Lower lobe of right lung (tissue), 2 donors: ENCODE measurements at regions not wholly inside any gene's neighbourhood (a gene's known extent, or its start where the extent isn't known, plus 50 kb on each side); places are given as distances from the start of the nearest gene placed in this dataset.
A peak's percentile ranks its signal among the peaks of the same experiment; 100 is the strongest.

Source experiments
- ATAC-seq, 2 donors: fragments of 200-7000 bp; cut with Tn5 transposase; one replicate each; pipeline ENCODE4 v1.9.1; 2020 to 2022; ENCODE audit warnings: mild to moderate bottlenecking in 2 of 2, moderate library complexity in 2 of 2
- DNase-seq: peaks from one replicate; pipeline ENCODE4 v3.0.0-alpha.2; 2020
- H3K27ac ChIP-seq: fragments of 200-600 bp; one replicate; pipeline ENCODE4 v1.8.0; 2022
- H3K27me3 ChIP-seq: fragments of 200-600 bp; one replicate; pipeline ENCODE4 v1.8.0; 2022; ENCODE audit warnings: low read depth
- H3K36me3 ChIP-seq: fragments of 200-600 bp; one replicate; pipeline ENCODE4 v1.8.0; 2022; ENCODE audit warnings: mild to moderate bottlenecking
- H3K4me1 ChIP-seq: fragments of 200-600 bp; one replicate; pipeline ENCODE4 v1.8.0; 2022
- H3K4me3 ChIP-seq: fragments of 200-600 bp; one replicate; pipeline ENCODE4 v1.8.0; 2022; ENCODE audit warnings: mild to moderate bottlenecking
- H3K9me3 ChIP-seq: fragments of 200-600 bp; one replicate; pipeline ENCODE4 v1.8.0; 2022
- intact Hi-C: fragments of 100-400 bp; cut with DNase I; formaldehyde crosslinking; loops from one replicate; pipeline ENCODE4 v1.11.0; 2022
- TF ChIP-seq, protein P1 (sequence below): fragments of 200-600 bp; IDR thresholded peaks from one replicate; pipeline ENCODE4 v1.8.0; 2022; ENCODE audit warnings: antibody characterized with exemption, mild to moderate bottlenecking
- donor health status: DM: no; HTN: yes; CAD: no; lungs with severe emphysema.

DNA sequence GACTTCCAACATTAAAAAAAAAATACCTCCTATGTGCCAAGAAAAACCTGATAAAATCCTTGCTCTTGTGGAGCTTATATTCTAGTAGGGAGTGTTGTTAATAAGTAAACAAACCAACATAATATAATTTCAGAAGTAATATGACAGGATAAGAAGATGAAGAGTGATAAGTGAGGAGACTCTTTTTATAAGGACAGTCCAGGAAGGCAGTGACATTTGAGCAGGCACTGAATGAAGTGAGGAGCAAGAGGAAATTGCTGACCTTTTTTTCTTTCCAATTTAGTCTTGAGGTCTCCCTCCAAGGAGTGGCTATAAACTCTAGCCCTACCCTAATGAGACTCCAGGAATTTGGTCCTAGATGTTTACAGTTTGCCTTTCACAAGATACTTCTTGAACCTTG lies 715.7 kb downstream of the SLITRK1 start:
- H3K9me3 ChIP-seq = no peaks in the 10 kb centered on the region
- no peaks in the 10 kb centered on the region for H3K4me1 ChIP-seq
- no peak overlapping the region for H3K27ac ChIP-seq
- DNase-seq (no peak), ATAC-seq (no peak)
- H3K27me3 ChIP-seq = no peaks in the 10 kb centered on the region
- no peaks in the 10 kb centered on the region for H3K36me3 ChIP-seq
- intact Hi-C loops = no loop called here
- TF ChIP-seq, protein P1, sequence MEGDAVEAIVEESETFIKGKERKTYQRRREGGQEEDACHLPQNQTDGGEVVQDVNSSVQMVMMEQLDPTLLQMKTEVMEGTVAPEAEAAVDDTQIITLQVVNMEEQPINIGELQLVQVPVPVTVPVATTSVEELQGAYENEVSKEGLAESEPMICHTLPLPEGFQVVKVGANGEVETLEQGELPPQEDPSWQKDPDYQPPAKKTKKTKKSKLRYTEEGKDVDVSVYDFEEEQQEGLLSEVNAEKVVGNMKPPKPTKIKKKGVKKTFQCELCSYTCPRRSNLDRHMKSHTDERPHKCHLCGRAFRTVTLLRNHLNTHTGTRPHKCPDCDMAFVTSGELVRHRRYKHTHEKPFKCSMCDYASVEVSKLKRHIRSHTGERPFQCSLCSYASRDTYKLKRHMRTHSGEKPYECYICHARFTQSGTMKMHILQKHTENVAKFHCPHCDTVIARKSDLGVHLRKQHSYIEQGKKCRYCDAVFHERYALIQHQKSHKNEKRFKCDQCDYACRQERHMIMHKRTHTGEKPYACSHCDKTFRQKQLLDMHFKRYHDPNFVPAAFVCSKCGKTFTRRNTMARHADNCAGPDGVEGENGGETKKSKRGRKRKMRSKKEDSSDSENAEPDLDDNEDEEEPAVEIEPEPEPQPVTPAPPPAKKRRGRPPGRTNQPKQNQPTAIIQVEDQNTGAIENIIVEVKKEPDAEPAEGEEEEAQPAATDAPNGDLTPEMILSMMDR = no peak
- no peak overlapping the region for H3K4me3 ChIP-seq

DNA sequence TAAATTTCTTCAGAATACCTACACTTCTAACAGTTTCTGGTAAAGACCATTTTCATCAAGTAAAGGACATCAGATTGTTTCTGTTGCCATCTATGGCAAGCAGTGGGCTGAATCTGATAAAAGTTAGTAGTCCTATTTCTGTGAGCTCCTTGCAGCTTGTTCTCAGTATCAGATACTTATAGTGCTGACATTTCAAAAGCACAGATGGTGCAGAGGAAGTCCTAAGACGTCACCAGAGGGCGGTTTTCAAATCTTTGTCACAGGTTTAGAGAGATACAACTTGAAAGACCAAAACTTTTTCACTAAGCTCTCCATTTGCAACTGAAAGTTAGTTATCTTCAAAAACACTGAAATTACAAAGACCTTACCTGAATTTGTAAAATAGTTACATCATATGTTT lies 719.8 kb downstream of the SLITRK1 start:
- TF ChIP-seq, protein P1 = no peak
- Histone ChIP-seq H3K36me3 (no peaks in the 10 kb centered on the region), H3K9me3 (no peaks in the 10 kb centered on the region), H3K27ac (no peak overlapping the region), H3K27me3 (no peaks in the 10 kb centered on the region), H3K4me1 (no peaks in the 10 kb centered on the region), H3K4me3 (no peak overlapping the region)
- intact Hi-C loops = no loop called here
- no peak for ATAC-seq
- no peak for DNase-seq

DNA sequence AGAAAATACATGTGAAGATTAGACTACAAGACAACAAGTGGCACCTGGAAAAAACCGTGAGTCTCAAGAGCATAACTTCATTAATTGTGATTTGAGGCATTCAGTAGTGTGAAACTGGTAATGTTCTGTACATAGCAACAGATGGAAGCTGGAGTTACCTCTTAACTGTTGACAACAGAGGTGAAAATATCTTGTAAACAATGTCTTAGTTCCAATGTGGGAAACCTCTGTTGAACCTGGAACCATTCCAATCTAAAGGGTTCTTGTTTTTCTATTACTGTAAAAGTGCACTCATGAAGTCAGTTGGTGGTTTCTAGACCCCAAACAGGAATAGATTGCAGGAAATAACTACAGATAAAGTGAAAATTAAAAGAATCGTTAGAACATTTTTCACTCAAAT lies 728.4 kb downstream of the SLITRK1 start:
- H3K4me1 ChIP-seq = no peaks in the 10 kb centered on the region
- DNase-seq (no peak), ATAC-seq (peak in 1 of 2 donors; percentile 34)
- no peak overlapping the region for H3K27ac ChIP-seq
- no peaks in the 10 kb centered on the region for H3K36me3 ChIP-seq
- intact Hi-C loops = no loop called here
- no peaks in the 10 kb centered on the region for H3K27me3 ChIP-seq
- H3K9me3 ChIP-seq = no peaks in the 10 kb centered on the region
- H3K4me3 ChIP-seq = no peak overlapping the region
- TF ChIP-seq, protein P1 = no peak

DNA sequence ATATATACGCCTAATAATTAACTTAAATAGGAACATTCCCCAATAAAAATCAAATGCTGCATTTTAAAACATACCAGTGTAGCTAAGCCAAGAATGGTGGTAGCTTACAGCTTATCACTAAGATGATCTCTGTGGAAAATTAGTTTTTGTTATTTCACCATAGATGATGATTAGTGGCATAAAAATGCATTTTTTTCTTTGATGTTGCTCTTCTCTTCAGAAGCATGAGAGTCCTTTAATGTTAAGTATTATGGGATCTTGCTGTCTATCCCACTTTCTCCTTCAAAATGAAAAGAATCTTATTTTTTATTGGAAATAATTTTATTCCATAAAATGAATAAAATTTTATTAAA lies 731.0 kb downstream of the SLITRK1 start:
- no peak for ATAC-seq
- H3K4me1 ChIP-seq = no peaks in the 10 kb centered on the region
- no peaks in the 10 kb centered on the region for H3K27me3 ChIP-seq
- TF ChIP-seq, protein P1 = no peak
- intact Hi-C loops = no loop called here
- H3K4me3 ChIP-seq = no peak overlapping the region
- no peaks in the 10 kb centered on the region for H3K9me3 ChIP-seq
- H3K36me3 ChIP-seq = no peaks in the 10 kb centered on the region
- no peak overlapping the region for H3K27ac ChIP-seq
- DNase-seq = no peak

DNA sequence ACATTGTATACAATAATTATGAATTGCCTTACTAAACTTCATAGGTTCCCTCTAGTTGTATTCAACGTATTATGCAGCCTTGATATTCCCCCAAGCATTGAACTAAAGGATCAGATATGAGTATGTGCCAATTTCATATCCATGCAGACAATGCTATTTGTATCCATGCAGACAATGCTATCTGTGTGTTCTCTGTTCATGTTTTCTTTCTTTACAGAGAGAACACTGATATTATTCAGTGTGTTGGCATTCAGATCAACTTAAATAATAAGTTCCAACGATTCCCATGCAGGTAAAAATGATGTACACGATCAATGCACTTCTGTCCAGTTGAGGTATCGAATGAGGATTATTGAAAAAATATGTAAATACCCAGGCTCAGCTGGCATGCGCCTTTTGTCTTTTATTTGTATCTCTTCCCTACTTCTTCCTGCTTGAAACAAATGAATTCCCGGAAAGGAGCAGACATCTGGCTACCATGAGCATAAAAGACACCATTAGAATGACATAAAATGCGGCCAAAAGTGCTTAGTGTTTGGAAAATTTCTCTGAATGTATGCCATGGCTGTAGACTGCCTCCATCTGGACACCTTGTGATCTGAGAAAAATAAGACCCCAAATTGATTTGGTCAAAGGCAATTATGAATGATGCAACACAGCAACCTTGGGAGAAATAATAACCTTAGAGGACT lies 731.5 kb downstream of the SLITRK1 start:
- TF ChIP-seq, protein P1 = no peak
- Histone ChIP-seq H3K27me3 (no peaks in the 10 kb centered on the region), H3K9me3 (no peaks in the 10 kb centered on the region), H3K36me3 (no peaks in the 10 kb centered on the region), H3K4me3 (no peak overlapping the region), H3K27ac (no peak overlapping the region), H3K4me1 (no peaks in the 10 kb centered on the region)
- intact Hi-C loops = no loop called here
- ATAC-seq = no peak
- no peak for DNase-seq
